HS-5 (cell line): ENCODE measurements at regions not wholly inside any gene's neighbourhood (a gene's known extent, or its start where the extent isn't known, plus 50 kb on each side); places are given as distances from the start of the nearest gene placed in this dataset.
"Not testable (repeated sequence)": the region's sequence is repeated elsewhere in the genome, so short reads cannot be mapped to it uniquely, and the experiment has no call there.

Experiments used
- DNase-seq: peaks from one replicate; pipeline ENCODE4 v3.0.0-alpha.2; 2012; ENCODE audit warnings: low read depth

- DNase-seq = no peak
Observed at GRCh38 chr5:79924936-79925893, 65.8 kb downstream of the MTX3 start.

GRCh38 chr5:79923431-79923830 is 67.6 kb downstream of the MTX3 start:
- DNase-seq = no peak

- no peak for DNase-seq
Observed at GRCh38 chr5:79922626-79923025, 68.4 kb downstream of the MTX3 start.

- not testable (repeated sequence) for DNase-seq
Observed at GRCh38 chr5:79907452-79907851, 83.6 kb downstream of the MTX3 start.

- DNase-seq = not testable (repeated sequence)
Observed at GRCh38 chr5:79902571-79902970, 88.5 kb downstream of the MTX3 start.

GRCh38 chr5:79901631-79902030 is 89.4 kb downstream of the MTX3 start:
- DNase-seq = no peak

GRCh38 chr5:79898611-79899010 is 92.5 kb downstream of the MTX3 start:
- DNase-seq = peak; percentile 48

GRCh38 chr5:79893976-79894375 is 97.1 kb downstream of the MTX3 start:
- DNase-seq = no peak

- no peak for DNase-seq
Observed at GRCh38 chr5:79893485-79893884, 97.6 kb downstream of the MTX3 start.

GRCh38 chr5:79890930-79891249 is 100.2 kb downstream of the MTX3 start:
- DNase-seq = no peak

GRCh38 chr5:79890119-79890929 is 100.7 kb downstream of the MTX3 start:
- no peak for DNase-seq

GRCh38 chr5:79888643-79889042 is 102.4 kb downstream of the MTX3 start:
- no peak for DNase-seq

- DNase-seq = no peak
Observed at GRCh38 chr5:79886925-79887655, 104.0 kb downstream of the MTX3 start.

GRCh38 chr5:79886456-79886855 is 104.6 kb downstream of the MTX3 start:
- no peak for DNase-seq

GRCh38 chr5:79879880-79880279 is 111.2 kb downstream of the MTX3 start:
- not testable (repeated sequence) for DNase-seq

GRCh38 chr5:79878721-79879336 is 112.2 kb downstream of the MTX3 start:
- DNase-seq = no peak

GRCh38 chr5:79878136-79878679 is 112.9 kb downstream of the MTX3 start:
- no peak for DNase-seq

GRCh38 chr5:79876456-79876855 is 114.6 kb downstream of the MTX3 start:
- no peak for DNase-seq

- no peak for DNase-seq
Observed at GRCh38 chr5:79875230-79875629, 115.8 kb downstream of the MTX3 start.

GRCh38 chr5:79873187-79873586 is 117.9 kb downstream of the MTX3 start:
- no peak for DNase-seq

GRCh38 chr5:79872291-79872690 is 118.8 kb downstream of the MTX3 start:
- DNase-seq = no peak
